Trophoblast cell (in vitro differentiated cells and primary cell): ENCODE measurements at regions not wholly inside any gene's neighbourhood (a gene's known extent, or its start where the extent isn't known, plus 50 kb on each side); places are given as distances from the start of the nearest gene placed in this dataset.

Source experiments
- DNase-seq, 2 donors: peaks; one replicate each; pipeline ENCODE4 v3.0.0-alpha.2; 2016
- H2AFZ ChIP-seq: 2 replicates; pipeline ENCODE4 v1.6.1; 2013; ENCODE audit warnings: low read length, moderate library complexity, mild to moderate bottlenecking; ENCODE audit not compliant: insufficient read depth, poor library complexity
- H2AK5ac ChIP-seq: 2 replicates; pipeline ENCODE4 v1.6.1; 2013; ENCODE audit warnings: mild to moderate bottlenecking, low read length
- H2BK120ac ChIP-seq: 2 replicates; pipeline ENCODE4 v1.6.1; 2013; ENCODE audit warnings: low read length, mild to moderate bottlenecking, moderate library complexity; ENCODE audit not compliant: insufficient read depth, poor library complexity
- H2BK12ac ChIP-seq: 2 replicates; pipeline ENCODE4 v1.6.1; 2013; ENCODE audit warnings: mild to moderate bottlenecking, low read length, moderate library complexity
- H2BK5ac ChIP-seq: 2 replicates; pipeline ENCODE4 v1.6.1; 2013; ENCODE audit warnings: low read length, low read depth, moderate library complexity, mild to moderate bottlenecking; ENCODE audit not compliant: poor library complexity
- H3K14ac ChIP-seq: 2 replicates; pipeline ENCODE4 v1.6.1; 2013; ENCODE audit warnings: mild to moderate bottlenecking, low read length
- H3K18ac ChIP-seq: 2 replicates; pipeline ENCODE4 v1.6.1; 2013; ENCODE audit warnings: mild to moderate bottlenecking, low read length
- H3K23ac ChIP-seq: 2 replicates; pipeline ENCODE4 v1.6.1; 2013; ENCODE audit warnings: low read length
- H3K27ac ChIP-seq: 2 replicates; pipeline ENCODE4 v1.5.1; 2013; ENCODE audit warnings: low read depth, mild to moderate bottlenecking, inconsistent platforms, low read length, moderate library complexity
- H3K27me3 ChIP-seq: 2 replicates; pipeline ENCODE4 v1.6.1; 2013; ENCODE audit warnings: inconsistent platforms, mild to moderate bottlenecking, low read length, moderate library complexity; ENCODE audit not compliant: insufficient read depth
- H3K36me3 ChIP-seq, 2 experiments: 1 replicate in 1 of 2; 2 replicates in 1 of 2; pipeline ENCODE4 v1.6.1; 2013; ENCODE audit warnings: low read length in 2 of 2, mild to moderate bottlenecking in 2 of 2, moderate library complexity in 1 of 2; ENCODE audit not compliant: insufficient read depth in 2 of 2, control insufficient read depth in 1 of 2
- H3K4ac ChIP-seq: 2 replicates; pipeline ENCODE4 v1.6.1; 2013; ENCODE audit warnings: low read depth, mild to moderate bottlenecking, low read length, moderate library complexity
- H3K4me1 ChIP-seq, 2 experiments: 1 replicate in 1 of 2; 2 replicates in 1 of 2; pipeline ENCODE4 v1.6.1; 2013; ENCODE audit warnings: low read length in 2 of 2, mild to moderate bottlenecking in 2 of 2, moderate library complexity in 1 of 2; ENCODE audit not compliant: insufficient read depth in 2 of 2, control insufficient read depth in 1 of 2
- H3K4me2 ChIP-seq: 2 replicates; pipeline ENCODE4 v1.6.1; 2013; ENCODE audit warnings: inconsistent platforms, mild to moderate bottlenecking, low read length, moderate library complexity
- H3K4me3 ChIP-seq: 2 replicates; pipeline ENCODE4 v1.5.1; 2013; ENCODE audit warnings: mild to moderate bottlenecking, low read depth, low read length, inconsistent platforms
- H3K79me1 ChIP-seq: one replicate; pipeline ENCODE4 v1.6.1; 2013; ENCODE audit warnings: low read length
- H3K79me2 ChIP-seq: 2 replicates; pipeline ENCODE4 v1.6.1; 2013; ENCODE audit warnings: low read length, mild to moderate bottlenecking; ENCODE audit not compliant: control insufficient read depth, insufficient read depth, poor library complexity
- H3K9ac ChIP-seq: 2 replicates; pipeline ENCODE4 v1.6.1; 2013; ENCODE audit warnings: mild to moderate bottlenecking, low read length
- H3K9me3 ChIP-seq: 2 replicates; pipeline ENCODE4 v1.6.1; 2013; ENCODE audit warnings: low read depth, mild to moderate bottlenecking, control low read depth, inconsistent platforms, low read length; ENCODE audit not compliant: insufficient read depth
- H4K12ac ChIP-seq: 2 replicates; pipeline ENCODE4 v1.6.1; 2013; ENCODE audit warnings: low read depth, mild to moderate bottlenecking, low read length, moderate library complexity
- H4K8ac ChIP-seq: 2 replicates; pipeline ENCODE4 v1.6.1; 2013; ENCODE audit warnings: low read depth, mild to moderate bottlenecking, low read length, moderate library complexity
- H4K91ac ChIP-seq: one replicate; pipeline ENCODE4 v1.6.1; 2013; ENCODE audit warnings: low read depth, mild to moderate bottlenecking, low read length, moderate library complexity
- WGBS: extraction: QIAGEN DNeasy Blood & Tissue Kit; methylation state at CpG from one replicate; pipeline ENCODE4 v1.1.7; 2013; ENCODE audit warnings: missing lambda C conversion rate; ENCODE audit not compliant: insufficient read length, insufficient coverage; ENCODE audit errors: extremely low coverage; 5-methylcytosine and 5-hydroxymethylcytosine counted together

DNA sequence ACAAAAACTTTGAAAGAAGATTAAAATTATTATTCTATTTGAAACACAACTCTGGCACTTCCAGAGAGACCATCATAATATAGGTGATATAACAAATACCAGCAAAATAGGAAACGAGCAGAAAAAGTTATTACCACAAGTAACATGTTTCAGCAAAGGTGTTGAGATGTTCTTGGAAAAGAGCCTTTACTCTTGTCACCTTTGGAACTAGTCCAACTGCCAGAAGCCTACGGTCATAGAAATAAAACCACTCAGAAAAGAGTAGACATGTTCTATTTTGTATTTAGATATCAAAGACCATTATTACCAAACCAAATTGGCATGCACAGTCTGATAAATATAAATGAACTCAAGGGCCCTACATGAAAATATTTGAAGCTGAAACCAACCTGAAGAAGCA is 145.0 kb upstream of the DMAC1 start:
- Histone ChIP-seq H2BK120ac (no peak overlapping the region), H3K4me1 (no peaks in the 10 kb centered on the region), H2BK5ac (no peak overlapping the region), H4K91ac (no peak overlapping the region), H3K4ac (no peak overlapping the region), H3K27ac (no peak overlapping the region), H4K12ac (no peak overlapping the region), H3K27me3 (no peaks in the 10 kb centered on the region), H3K9ac (no peak overlapping the region), H3K18ac (no peak overlapping the region), H3K79me2 (no peaks in the 10 kb centered on the region), H3K4me3 (no peak overlapping the region), H2BK12ac (no peak overlapping the region), H3K23ac (no peak overlapping the region), H3K9me3 (no peaks in the 10 kb centered on the region), H4K8ac (no peak overlapping the region), H3K14ac (no peak overlapping the region), H2AK5ac (no peak overlapping the region), H3K4me2 (no peak overlapping the region), H3K79me1 (no peaks in the 10 kb centered on the region), H3K36me3 (no peaks in the 10 kb centered on the region), H2AFZ (no peak overlapping the region)
- DNase-seq, result no peak
- no CpG with 5 or more reads among the region's 2 CpGs for WGBS

GRCh38 chr9:7937761-7938491 is 138.3 kb upstream of the DMAC1 start:
- no peaks in the 10 kb centered on the region for H3K36me3 ChIP-seq
- no peak overlapping the region for H2BK12ac ChIP-seq
- no peak overlapping the region for H3K9ac ChIP-seq
- no peak overlapping the region for H3K23ac ChIP-seq
- no peak overlapping the region for H2AFZ ChIP-seq
- no peak overlapping the region for H4K12ac ChIP-seq
- H2BK5ac ChIP-seq, result no peak overlapping the region
- no peak overlapping the region for H4K91ac ChIP-seq
- no peaks in the 10 kb centered on the region for H3K27me3 ChIP-seq
- DNase-seq, result no peak
- H2AK5ac ChIP-seq, result no peak overlapping the region
- no peak overlapping the region for H2BK120ac ChIP-seq
- H3K4me3 ChIP-seq, result no peak overlapping the region
- no peak overlapping the region for H3K18ac ChIP-seq
- no peaks in the 10 kb centered on the region for H3K79me2 ChIP-seq
- no CpG with 5 or more reads among the region's 7 CpGs for WGBS
- H3K14ac ChIP-seq, result no peak overlapping the region
- H3K4me1 ChIP-seq, result no peaks in the 10 kb centered on the region
- no peak overlapping the region for H3K4ac ChIP-seq
- H3K79me1 ChIP-seq, result no peaks in the 10 kb centered on the region
- H3K27ac ChIP-seq, result no peak overlapping the region
- H3K4me2 ChIP-seq, result no peak overlapping the region
- H3K9me3 ChIP-seq, result no peaks in the 10 kb centered on the region
- no peak overlapping the region for H4K8ac ChIP-seq

DNA sequence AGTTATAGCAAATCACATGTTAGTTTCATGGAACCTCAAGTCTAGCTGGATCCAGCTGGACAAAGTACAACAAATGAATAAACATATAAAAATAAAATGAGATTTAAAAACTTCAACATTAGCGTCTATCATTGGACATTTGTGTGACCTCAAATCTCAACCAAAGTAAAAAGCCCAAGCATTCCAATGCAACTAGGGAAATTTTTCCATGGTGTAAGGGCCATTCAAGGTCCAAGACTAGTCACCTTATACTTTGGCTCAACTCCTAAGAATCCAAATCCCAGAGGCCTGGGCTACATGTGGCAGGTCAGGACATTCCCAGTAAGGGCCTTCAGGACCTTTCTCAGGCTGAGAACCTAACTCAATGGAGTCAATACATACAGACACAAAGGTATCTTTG is 137.4 kb upstream of the DMAC1 start:
- Histone ChIP-seq H3K9ac (no peak overlapping the region), H3K14ac (no peak overlapping the region)

DNA sequence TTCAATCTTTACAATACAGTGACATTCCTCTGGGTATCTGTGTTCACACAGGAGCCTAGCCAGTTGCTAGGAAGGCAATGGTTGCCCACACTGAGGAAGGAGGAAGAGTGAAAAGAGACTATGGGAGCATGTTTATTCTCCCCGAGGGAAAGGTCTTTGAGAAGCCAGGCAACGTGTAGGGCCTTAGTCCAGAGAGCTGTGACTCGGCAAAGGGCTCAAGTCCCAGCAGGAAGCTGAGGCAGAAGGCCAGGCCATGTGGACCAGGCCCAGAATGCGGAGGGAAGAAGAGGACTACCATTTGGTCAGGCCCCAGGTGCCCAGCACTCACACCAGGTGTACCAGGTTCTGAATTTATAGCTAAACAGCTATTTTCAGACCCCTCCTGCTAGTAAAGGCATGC is 136.6 kb upstream of the DMAC1 start:
- H3K23ac ChIP-seq, result no peak overlapping the region
- WGBS, result no CpG with 5 or more reads among the region's 4 CpGs
- no peaks in the 10 kb centered on the region for H3K36me3 ChIP-seq
- H3K9me3 ChIP-seq, result no peaks in the 10 kb centered on the region
- H3K79me2 ChIP-seq, result no peaks in the 10 kb centered on the region
- no peak overlapping the region for H3K9ac ChIP-seq
- no peak overlapping the region for H3K4me3 ChIP-seq
- H2AK5ac ChIP-seq, result no peak overlapping the region
- no peak overlapping the region for H3K4ac ChIP-seq
- no peaks in the 10 kb centered on the region for H3K79me1 ChIP-seq
- H3K18ac ChIP-seq, result no peak overlapping the region
- no peak overlapping the region for H4K8ac ChIP-seq
- no peak overlapping the region for H4K91ac ChIP-seq
- DNase-seq, result no peak
- H2AFZ ChIP-seq, result no peak overlapping the region
- no peak overlapping the region for H3K27ac ChIP-seq
- no peak overlapping the region for H3K4me2 ChIP-seq
- H2BK12ac ChIP-seq, result no peak overlapping the region
- no peak overlapping the region for H4K12ac ChIP-seq
- H3K14ac ChIP-seq, result no peak overlapping the region
- H2BK5ac ChIP-seq, result no peak overlapping the region
- no peak overlapping the region for H2BK120ac ChIP-seq
- H3K4me1 ChIP-seq, result no peaks in the 10 kb centered on the region
- H3K27me3 ChIP-seq, result no peaks in the 10 kb centered on the region

More for the DNA sequence above, 137.4 kb upstream of the DMAC1 start:
- no peaks in the 10 kb centered on the region for H3K36me3 ChIP-seq
- H2AFZ ChIP-seq, result no peak overlapping the region
- no peak overlapping the region for H4K12ac ChIP-seq
- DNase-seq, result no peak
- no peak overlapping the region for H4K91ac ChIP-seq
- H3K4ac ChIP-seq, result no peak overlapping the region
- no peak overlapping the region for H2BK12ac ChIP-seq
- no peaks in the 10 kb centered on the region for H3K79me2 ChIP-seq
- no peak overlapping the region for H3K18ac ChIP-seq
- H3K27ac ChIP-seq, result no peak overlapping the region
- no peak overlapping the region for H2AK5ac ChIP-seq
- H4K8ac ChIP-seq, result no peak overlapping the region
- no peak overlapping the region for H3K4me2 ChIP-seq
- no peak overlapping the region for H2BK5ac ChIP-seq
- no peak overlapping the region for H3K23ac ChIP-seq
- H3K4me3 ChIP-seq, result no peak overlapping the region
- no peaks in the 10 kb centered on the region for H3K9me3 ChIP-seq
- no peaks in the 10 kb centered on the region for H3K79me1 ChIP-seq
- no peak overlapping the region for H2BK120ac ChIP-seq
- WGBS, result no CpG with 5 or more reads among the region's 1 CpG
- no peaks in the 10 kb centered on the region for H3K27me3 ChIP-seq
- no peaks in the 10 kb centered on the region for H3K4me1 ChIP-seq
